ENCODE measurements at regions not wholly inside any gene's neighbourhood (a gene's known extent, or its start where the extent isn't known, plus 50 kb on each side); places are given as distances from the start of the nearest gene placed in this dataset.

GRCh38 chr10:44476409-44477045 is 91.6 kb upstream of the CXCL12 start:
- in situ Hi-C loops (cut with HindIII; ENCODE audit: low sequenced_read_pairs): no loop called here

- in situ Hi-C loops (cut with HindIII; ENCODE audit: low sequenced_read_pairs): no loop called here
These were observed 92.1 kb upstream of the CXCL12 start for GRCh38 chr10:44477046-44477425.

- in situ Hi-C loops (cut with HindIII; ENCODE audit: low sequenced_read_pairs): no loop called here
These were observed 93.1 kb upstream of the CXCL12 start for GRCh38 chr10:44478040-44478439.

- in situ Hi-C loops (cut with HindIII; ENCODE audit: low sequenced_read_pairs): no loop called here
These were observed 94.2 kb upstream of the CXCL12 start for GRCh38 chr10:44478876-44479705.

GRCh38 chr10:44492678-44493077 is 107.8 kb upstream of the CXCL12 start:
- in situ Hi-C loops (cut with HindIII; ENCODE audit: low sequenced_read_pairs): no loop called here

- in situ Hi-C loops (cut with HindIII; ENCODE audit: low sequenced_read_pairs): no loop called here
These were observed 113.3 kb upstream of the CXCL12 start for GRCh38 chr10:44498222-44498621.

- in situ Hi-C loops (cut with HindIII; ENCODE audit: low sequenced_read_pairs): no loop called here
These were observed 115.6 kb upstream of the CXCL12 start for GRCh38 chr10:44500451-44500850.

GRCh38 chr10:44506386-44506785 is 121.5 kb upstream of the CXCL12 start:
- in situ Hi-C loops (cut with HindIII; ENCODE audit: low sequenced_read_pairs): no loop called here

- in situ Hi-C loops (cut with HindIII; ENCODE audit: low sequenced_read_pairs): no loop called here
These were observed 125.7 kb upstream of the CXCL12 start for GRCh38 chr10:44510379-44511115.

- in situ Hi-C loops (cut with HindIII; ENCODE audit: low sequenced_read_pairs): no loop called here
These were observed 126.3 kb upstream of the CXCL12 start for GRCh38 chr10:44511166-44511565.

GRCh38 chr10:44511601-44512000 is 126.7 kb upstream of the CXCL12 start:
- in situ Hi-C loops (cut with HindIII; ENCODE audit: low sequenced_read_pairs): no loop called here

GRCh38 chr10:44512431-44513022 is 127.6 kb upstream of the CXCL12 start:
- in situ Hi-C loops (cut with HindIII; ENCODE audit: low sequenced_read_pairs): no loop called here

- in situ Hi-C loops (cut with HindIII; ENCODE audit: low sequenced_read_pairs): no loop called here
These were observed 128.7 kb upstream of the CXCL12 start for GRCh38 chr10:44513591-44513990.

GRCh38 chr10:44516891-44517290 is 132.0 kb upstream of the CXCL12 start:
- in situ Hi-C loops (cut with HindIII; ENCODE audit: low sequenced_read_pairs): no loop called here

- in situ Hi-C loops (cut with HindIII; ENCODE audit: low sequenced_read_pairs): no loop called here
These were observed 132.7 kb upstream of the CXCL12 start for GRCh38 chr10:44517635-44518034.

- in situ Hi-C loops (cut with HindIII; ENCODE audit: low sequenced_read_pairs): no loop called here
These were observed 134.5 kb upstream of the CXCL12 start for GRCh38 chr10:44519361-44519760.

GRCh38 chr10:44520651-44521050 is 135.8 kb upstream of the CXCL12 start:
- in situ Hi-C loops (cut with HindIII; ENCODE audit: low sequenced_read_pairs): no loop called here

- in situ Hi-C loops (cut with HindIII; ENCODE audit: low sequenced_read_pairs): no loop called here
These were observed 154.3 kb upstream of the CXCL12 start for GRCh38 chr10:44539178-44539577.

GRCh38 chr10:44552726-44553125 is 167.8 kb upstream of the CXCL12 start:
- in situ Hi-C loops (cut with HindIII; ENCODE audit: low sequenced_read_pairs): loop anchor here (5.0 kb wide), 1 partner anchor 105 kb away; no protein-coding TSS in a partner anchor

- in situ Hi-C loops (cut with HindIII; ENCODE audit: low sequenced_read_pairs): no loop called here
These were observed 172.8 kb upstream of the CXCL12 start for GRCh38 chr10:44557596-44558191.

- in situ Hi-C loops (cut with HindIII; ENCODE audit: low sequenced_read_pairs): no loop called here
These were observed 173.6 kb upstream of the CXCL12 start for GRCh38 chr10:44558521-44558920.

Data from endothelial cell of hepatic sinusoid (primary cell).